PC-3 (cell line): ENCODE measurements at regions not wholly inside any gene's neighbourhood (a gene's known extent, or its start where the extent isn't known, plus 50 kb on each side); places are given as distances from the start of the nearest gene placed in this dataset.

Experiments used
- CTCF ChIP-seq: fragments of 300-600 bp; sonication (generic); conservative IDR thresholded peaks from 2 replicates; pipeline ENCODE4 v1.5.1; 2017; ENCODE audit warnings: antibody characterized with exemption, low read depth, mild to moderate bottlenecking, low read length
- EZH2phosphoT487 ChIP-seq: fragments of 300-600 bp; sonication (generic); IDR thresholded peaks from 2 replicates; pipeline ENCODE4 v1.6.1; 2018; ENCODE audit warnings: mild to moderate bottlenecking, antibody characterized with exemption, low read length, borderline replicate concordance

- no peak for TF ChIP-seq CTCF
- no peak for TF ChIP-seq EZH2phosphoT487
Measured at GRCh38 chr7:10537764-10538163, 435.9 kb upstream of the PHF14 start.
